Activated CD8-positive, alpha-beta T cell treated with anti-CD3 and anti-CD28 coated beads, Interleukin-2, amount 10 ng/mL, durations not matched to agents 7 days and 5 days (primary cell): ENCODE measurements at regions not wholly inside any gene's neighbourhood (a gene's known extent, or its start where the extent isn't known, plus 50 kb on each side); places are given as distances from the start of the nearest gene placed in this dataset.
"Not testable (repeated sequence)": the region's sequence is repeated elsewhere in the genome, so short reads cannot be mapped to it uniquely, and the experiment has no call there.

ENCODE experiments used
- ATAC-seq: fragments of 150-1000 bp; cut with Tn5 transposase; one replicate; pipeline ENCODE4 v1.10.0; 2021; ENCODE audit warnings: moderate library complexity
- CTCF ChIA-PET: fragments of 350-600 bp; sonication (Branson Sonifier 250); formaldehyde crosslinking; loops from one replicate; lab custom pipeline; 2021; ENCODE audit warnings: antibody characterized with exemption; lab: Charles Lee
- POLR2A ChIA-PET: fragments of 350-600 bp; sonication (Branson Sonifier 250); formaldehyde crosslinking; loops from one replicate; lab custom pipeline; 2021; ENCODE audit warnings: antibody characterized with exemption; lab: Charles Lee
- DNase-seq: peaks from one replicate; pipeline ENCODE4 v3.0.0-alpha.2; 2020
- H3K27ac Mint-ChIP-seq: one replicate; pipeline ENCODE4 v1.8.0; 2021; ENCODE audit warnings: mild to moderate bottlenecking, mixed read lengths
- H3K27me3 Mint-ChIP-seq: one replicate; pipeline ENCODE4 v1.8.0; 2021; ENCODE audit warnings: low read depth, mixed read lengths
- H3K36me3 Mint-ChIP-seq: one replicate; pipeline ENCODE4 v1.8.0; 2021; ENCODE audit warnings: low read depth, mixed read lengths
- H3K4me1 Mint-ChIP-seq: one replicate; pipeline ENCODE4 v1.8.0; 2021; ENCODE audit warnings: low read depth, mixed read lengths
- H3K4me3 Mint-ChIP-seq: one replicate; pipeline ENCODE4 v1.8.0; 2021; ENCODE audit warnings: mild to moderate bottlenecking, mixed read lengths
- H3K9me3 Mint-ChIP-seq: one replicate; pipeline ENCODE4 v1.8.0; 2022; ENCODE audit warnings: mixed read lengths; ENCODE audit not compliant: insufficient read depth

DNA sequence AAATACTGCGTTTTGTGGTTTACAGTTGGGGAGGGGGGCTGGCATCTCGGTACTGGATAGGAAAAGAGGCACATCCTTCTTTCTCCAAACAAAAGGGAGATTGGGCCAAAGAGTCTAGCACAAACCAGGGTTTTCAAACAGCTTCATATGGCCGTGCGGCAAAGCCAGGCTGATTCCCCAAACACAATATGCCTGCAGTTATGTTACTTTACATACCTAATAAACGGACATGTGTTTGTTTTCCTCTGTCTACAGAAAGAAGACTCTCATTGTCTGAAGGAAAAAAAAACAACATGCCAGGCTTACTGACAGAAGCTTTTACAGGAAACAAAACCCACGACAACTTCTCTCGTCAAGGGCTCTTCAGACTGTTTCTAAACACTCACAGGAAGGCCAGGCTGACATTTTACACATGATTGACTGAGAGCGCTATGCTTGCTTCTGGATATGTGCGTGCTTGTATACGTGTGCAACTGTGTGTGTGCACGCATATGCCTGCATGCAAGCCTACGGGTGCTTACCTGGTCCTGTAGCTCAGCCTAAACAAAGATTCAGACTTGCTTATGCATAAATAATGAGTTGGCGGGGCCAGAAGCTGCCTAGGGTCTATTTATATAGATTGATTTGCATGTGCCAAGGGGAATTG is 461.0 kb upstream of the C16orf82 start:
- Mint-ChIP-seq H3K4me3 (no peak overlapping the region), H3K36me3 (peaks cover 10% of the 10 kb centered on the region), H3K4me1 (peaks cover 61% of the 10 kb centered on the region), H3K27me3 (peaks cover 5% of the 10 kb centered on the region), H3K9me3 (peaks cover 12% of the 10 kb centered on the region), H3K27ac (peak overlapping the region; percentile 74)
- POLR2A ChIA-PET: interaction anchor here (1.4 kb wide), 1 partner anchor 9 kb away, joined by 6 read pairs; no protein-coding TSS in a partner anchor
- ATAC-seq (peak; percentile 41), DNase-seq (no peak)
- CTCF ChIA-PET: interaction anchor here (1.2 to 1.4 kb wide), 2 partner anchors 9 to 11 kb away, joined by 3 to 4 read pairs; no protein-coding TSS in a partner anchor

GRCh38 chr16:26606381-26607150 is 460.2 kb upstream of the C16orf82 start:
- ATAC-seq (no peak), DNase-seq (no peak)
- Mint-ChIP-seq H3K36me3 (peaks cover 13% of the 10 kb centered on the region), H3K27me3 (peaks cover 8% of the 10 kb centered on the region), H3K9me3 (peaks cover 12% of the 10 kb centered on the region), H3K4me3 (no peak overlapping the region), H3K4me1 (peaks cover 53% of the 10 kb centered on the region), H3K27ac (peak overlapping the region; percentile 74)
- ChIA-PET CTCF (interaction anchor here (1.2 to 1.3 kb wide), 2 partner anchors 11 to 39 kb away, joined by 3 to 6 read pairs; no protein-coding TSS in a partner anchor), POLR2A (interaction anchor here (1.4 kb wide), 1 partner anchor 8 kb away, joined by 6 read pairs; no protein-coding TSS in a partner anchor)

DNA sequence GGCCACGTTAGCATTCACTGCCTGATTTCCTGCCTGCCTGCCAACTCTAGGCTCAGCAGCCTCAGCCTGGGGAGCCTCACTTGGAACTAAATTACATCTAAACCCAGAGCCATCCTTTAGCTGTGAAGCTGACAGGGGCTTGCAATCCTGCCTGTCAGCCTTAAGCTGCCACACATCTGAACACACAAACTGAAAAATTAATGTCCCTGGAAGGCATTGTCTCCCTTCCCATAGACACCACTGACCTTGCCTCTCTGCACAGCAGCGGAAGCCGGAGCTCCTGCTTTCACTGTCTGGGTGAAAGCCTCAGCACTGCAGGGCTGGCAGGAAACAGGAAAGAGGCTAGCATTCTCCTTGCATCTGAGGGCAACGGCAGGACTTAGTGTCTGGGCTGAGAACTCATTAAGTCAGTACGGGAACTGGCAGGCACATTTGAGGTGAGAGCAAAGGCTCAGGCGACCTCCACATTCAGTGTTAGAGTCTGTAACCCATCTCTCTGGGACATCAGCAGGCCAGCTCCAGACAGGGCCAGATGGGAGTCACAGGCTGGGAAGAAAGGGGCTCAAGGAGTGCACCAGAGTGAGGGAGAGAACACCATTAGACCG is 452.4 kb upstream of the C16orf82 start:
- H3K4me3 Mint-ChIP-seq: peak overlapping the region; percentile 59
- H3K9me3 Mint-ChIP-seq: peaks cover 10% of the 10 kb centered on the region
- CTCF ChIA-PET: interaction anchor here (1.0 to 1.7 kb wide), 3 partner anchors 9 to 45 kb away, joined by 3 to 9 read pairs (median 4); no protein-coding TSS in a partner anchor
- peaks cover 41% of the 10 kb centered on the region for H3K4me1 Mint-ChIP-seq
- peak overlapping the region; percentile 93 for H3K27ac Mint-ChIP-seq
- DNase-seq (peak; percentile 44), ATAC-seq (peak; percentile 89)
- peaks cover 22% of the 10 kb centered on the region for H3K36me3 Mint-ChIP-seq
- POLR2A ChIA-PET: interaction anchor here (0.7 to 1.7 kb wide), 5 partner anchors 8 to 31 kb away, joined by 3 to 6 read pairs (median 3); no protein-coding TSS in a partner anchor
- peaks cover 18% of the 10 kb centered on the region for H3K27me3 Mint-ChIP-seq

GRCh38 chr16:26623442-26623841 is 443.3 kb upstream of the C16orf82 start:
- ChIA-PET CTCF (no interaction called here), POLR2A (no interaction called here)
- H3K9me3 Mint-ChIP-seq: peaks cover 18% of the 10 kb centered on the region
- peaks cover 27% of the 10 kb centered on the region for H3K4me1 Mint-ChIP-seq
- no peak overlapping the region for H3K4me3 Mint-ChIP-seq
- peaks cover 24% of the 10 kb centered on the region for H3K27me3 Mint-ChIP-seq
- peaks cover 18% of the 10 kb centered on the region for H3K36me3 Mint-ChIP-seq
- H3K27ac Mint-ChIP-seq: no peak overlapping the region
- DNase-seq: no peak
- no peak for ATAC-seq

DNA sequence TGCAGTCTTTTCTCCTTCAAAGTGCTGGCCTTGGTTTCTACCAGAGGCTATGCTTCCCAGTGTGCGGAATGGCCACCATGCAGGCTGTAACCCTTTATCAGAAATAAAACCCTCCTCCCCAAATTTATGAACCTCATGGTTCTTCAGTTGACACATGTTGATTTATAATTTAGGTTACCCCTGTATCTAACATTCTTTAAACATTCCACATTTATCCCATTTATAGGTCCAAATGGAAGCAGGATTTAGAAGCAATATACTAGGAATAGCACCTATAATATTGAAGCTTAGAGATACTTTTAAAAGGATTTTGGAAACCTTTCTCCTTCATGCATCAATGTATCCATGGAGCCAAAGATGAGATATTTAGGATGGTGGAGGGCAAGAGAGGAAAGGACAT is 438.8 kb upstream of the C16orf82 start:
- peaks cover 9% of the 10 kb centered on the region for H3K4me1 Mint-ChIP-seq
- no peak for ATAC-seq
- H3K4me3 Mint-ChIP-seq: no peak overlapping the region
- peaks cover 24% of the 10 kb centered on the region for H3K36me3 Mint-ChIP-seq
- POLR2A ChIA-PET: no interaction called here
- peaks cover 8% of the 10 kb centered on the region for H3K27me3 Mint-ChIP-seq
- no peak for DNase-seq
- H3K9me3 Mint-ChIP-seq: peaks cover 38% of the 10 kb centered on the region
- no peak overlapping the region for H3K27ac Mint-ChIP-seq
- CTCF ChIA-PET: no interaction called here

GRCh38 chr16:26631365-26631764 is 435.4 kb upstream of the C16orf82 start:
- CTCF ChIA-PET, DNase-seq, H3K4me3 Mint-ChIP-seq, ATAC-seq, H3K27ac Mint-ChIP-seq, H3K4me1 Mint-ChIP-seq: not testable (repeated sequence)
- POLR2A ChIA-PET: interaction anchor here (0.6 kb wide), 1 partner anchor 19 kb away, joined by 4 read pairs; no protein-coding TSS in a partner anchor
- Mint-ChIP-seq H3K36me3 (peaks cover 24% of the 10 kb centered on the region), H3K9me3 (peaks cover 43% of the 10 kb centered on the region), H3K27me3 (peaks cover 16% of the 10 kb centered on the region)

GRCh38 chr16:26642047-26642664 is 424.6 kb upstream of the C16orf82 start:
- POLR2A ChIA-PET: interaction anchor here (1.0 kb wide), 1 partner anchor 677 kb away, joined by 3 read pairs; no protein-coding TSS in a partner anchor
- H3K4me3 Mint-ChIP-seq: no peak overlapping the region
- no peaks in the 10 kb centered on the region for H3K36me3 Mint-ChIP-seq
- ATAC-seq: peak; percentile 27
- H3K4me1 Mint-ChIP-seq: peaks cover 43% of the 10 kb centered on the region
- CTCF ChIA-PET: interaction anchor here (1.8 kb wide), 1 partner anchor 41 kb away, joined by 5 read pairs; no protein-coding TSS in a partner anchor
- no peak for DNase-seq
- H3K27ac Mint-ChIP-seq: no peak overlapping the region
- H3K9me3 Mint-ChIP-seq: peaks cover 4% of the 10 kb centered on the region
- peaks cover 7% of the 10 kb centered on the region for H3K27me3 Mint-ChIP-seq

GRCh38 chr16:26643519-26643918 is 423.2 kb upstream of the C16orf82 start:
- Mint-ChIP-seq H3K9me3 (no peaks in the 10 kb centered on the region), H3K27ac (peak overlapping the region; percentile 53), H3K4me3 (no peak overlapping the region), H3K4me1 (peaks cover 43% of the 10 kb centered on the region), H3K27me3 (peaks cover 7% of the 10 kb centered on the region), H3K36me3 (no peaks in the 10 kb centered on the region)
- DNase-seq (no peak), ATAC-seq (no peak)
- ChIA-PET CTCF (interaction anchor here (1.8 kb wide), 1 partner anchor 42 kb away, joined by 5 read pairs; no protein-coding TSS in a partner anchor), POLR2A (interaction anchor here (0.6 kb wide), 1 partner anchor 271 kb away, joined by 5 read pairs; no protein-coding TSS in a partner anchor)

DNA sequence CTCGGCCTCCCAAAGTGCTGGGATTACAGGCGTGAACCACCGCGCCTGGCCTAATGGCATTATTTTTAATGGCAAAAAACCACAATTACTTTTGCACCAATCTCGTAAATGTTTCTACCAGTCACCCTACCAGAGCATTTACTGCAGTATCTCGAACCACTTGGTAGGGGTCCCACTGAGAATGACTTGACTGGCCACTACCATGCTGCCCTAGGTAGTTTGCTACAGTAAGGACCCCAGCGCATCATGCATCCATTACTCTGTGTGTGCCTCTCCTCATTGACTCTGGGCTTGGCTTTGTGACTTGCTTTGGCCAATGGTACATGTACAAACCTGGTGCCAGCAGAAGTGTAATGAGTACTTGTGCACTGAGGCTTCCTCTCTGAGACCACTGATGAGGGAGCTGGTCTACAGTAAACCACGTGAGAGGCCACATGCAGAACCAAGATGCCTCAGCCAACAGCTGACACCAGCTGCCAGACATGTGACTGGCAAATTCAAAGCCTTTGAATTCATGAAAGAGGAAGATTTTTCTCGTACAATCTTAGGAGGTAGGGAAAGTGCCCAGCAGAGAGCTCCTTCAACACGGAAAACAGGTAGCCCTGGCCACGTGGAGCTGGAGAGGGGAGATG is 421.7 kb upstream of the C16orf82 start:
- CTCF ChIA-PET: interaction anchor here (0.7 to 2.5 kb wide), 31 partner anchors 11 to 1369 kb away, joined by 3 to 25 read pairs (median 6); no protein-coding TSS in a partner anchor
- DNase-seq (peak; percentile 62), ATAC-seq (peak; percentile 69)
- POLR2A ChIA-PET: interaction anchor here (0.6 to 0.8 kb wide), 3 partner anchors 31 to 47 kb away, joined by 3 to 6 read pairs (median 3); no protein-coding TSS in a partner anchor
- Mint-ChIP-seq H3K27ac (peak overlapping the region; percentile 36), H3K9me3 (no peaks in the 10 kb centered on the region), H3K4me1 (peaks cover 39% of the 10 kb centered on the region), H3K36me3 (no peaks in the 10 kb centered on the region), H3K27me3 (peaks cover 2% of the 10 kb centered on the region), H3K4me3 (no peak overlapping the region)

DNA sequence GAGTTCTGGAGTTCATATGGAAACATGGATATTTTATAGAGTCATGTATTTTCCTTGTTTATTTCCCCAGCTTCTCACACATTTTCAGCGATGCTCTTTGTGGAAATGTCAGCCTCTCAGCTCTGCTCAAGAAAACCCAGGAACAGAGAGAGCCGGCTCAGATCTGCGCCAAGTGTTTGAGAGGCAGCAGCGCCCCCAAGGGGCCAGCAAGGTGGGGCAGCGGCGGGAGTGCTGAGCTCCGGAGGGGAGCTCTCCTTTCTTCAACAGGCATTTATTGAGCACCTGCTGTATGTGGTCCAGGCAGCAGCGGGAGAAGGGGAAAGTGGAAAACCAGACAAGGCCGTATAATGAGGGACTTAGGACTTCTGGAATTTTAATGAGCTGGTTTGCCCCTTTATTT is 421.1 kb upstream of the C16orf82 start:
- H3K4me3 Mint-ChIP-seq: no peak overlapping the region
- DNase-seq: peak; percentile 72

More for the DNA sequence above, 421.1 kb upstream of the C16orf82 start:
- peaks cover 39% of the 10 kb centered on the region for H3K4me1 Mint-ChIP-seq
- H3K36me3 Mint-ChIP-seq: no peaks in the 10 kb centered on the region
- ChIA-PET CTCF (interaction anchor here (0.7 to 2.5 kb wide), 35 partner anchors 9 to 1369 kb away, joined by 3 to 25 read pairs (median 5); no protein-coding TSS in a partner anchor), POLR2A (interaction anchor here (0.8 kb wide), 2 partner anchors 31 to 47 kb away, joined by 3 to 6 read pairs; no protein-coding TSS in a partner anchor)
- no peaks in the 10 kb centered on the region for H3K27me3 Mint-ChIP-seq
- peak; percentile 67 for ATAC-seq
- peak overlapping the region; percentile 39 for H3K27ac Mint-ChIP-seq
- H3K9me3 Mint-ChIP-seq: no peaks in the 10 kb centered on the region
